ENCODE measurements at regions not wholly inside any gene's neighbourhood (a gene's known extent, or its start where the extent isn't known, plus 50 kb on each side); places are given as distances from the start of the nearest gene placed in this dataset.

GRCh38 chr3:168312984-168313383, 217.3 kb upstream of the GOLIM4 start:
- DNase-seq (ENCODE audit: insufficient read length) (no peak), FAIRE-seq (no peak)
- TF ChIP-seq POLR2AphosphoS5 (IDR thresholded peaks at IDR 0.05; ENCODE audit: low read depth, low read length) (no peak), TAF1 (IDR thresholded peaks at IDR 0.05; ENCODE audit: borderline replicate concordance, low read depth, low read length) (no peak), POLR2A (IDR thresholded peaks at IDR 0.05; ENCODE audit: low read depth, low read length) (no peak)

GRCh38 chr3:168307893-168308292, 212.2 kb upstream of the GOLIM4 start:
- no peak for FAIRE-seq
- no peak for TF ChIP-seq POLR2AphosphoS5 (IDR thresholded peaks at IDR 0.05; ENCODE audit: low read depth, low read length)
- TF ChIP-seq TAF1 (IDR thresholded peaks at IDR 0.05; ENCODE audit: borderline replicate concordance, low read depth, low read length): no peak
- TF ChIP-seq POLR2A (IDR thresholded peaks at IDR 0.05; ENCODE audit: low read depth, low read length): no peak

GRCh38 chr3:168295027-168295426, 199.3 kb upstream of the GOLIM4 start:
- no peak for DNase-seq (ENCODE audit: insufficient read length)
- TF ChIP-seq POLR2A (IDR thresholded peaks at IDR 0.05; ENCODE audit: low read depth, low read length) (no peak), TAF1 (IDR thresholded peaks at IDR 0.05; ENCODE audit: borderline replicate concordance, low read depth, low read length) (no peak), POLR2AphosphoS5 (IDR thresholded peaks at IDR 0.05; ENCODE audit: low read depth, low read length) (no peak)
- peak; percentile 56 for FAIRE-seq

More at GRCh38 chr3:168307893-168308292, 212.2 kb upstream of the GOLIM4 start:
- no peak for DNase-seq (ENCODE audit: insufficient read length)

GRCh38 chr3:168292296-168292695, 196.6 kb upstream of the GOLIM4 start:
- no peak for FAIRE-seq
- TF ChIP-seq POLR2AphosphoS5 (IDR thresholded peaks at IDR 0.05; ENCODE audit: low read depth, low read length): no peak
- no peak for TF ChIP-seq POLR2A (IDR thresholded peaks at IDR 0.05; ENCODE audit: low read depth, low read length)
- no peak for TF ChIP-seq TAF1 (IDR thresholded peaks at IDR 0.05; ENCODE audit: borderline replicate concordance, low read depth, low read length)

GRCh38 chr3:168289471-168290008, 193.8 kb upstream of the GOLIM4 start:
- DNase-seq (ENCODE audit: insufficient read length) (no peak), FAIRE-seq (peak; percentile 9)
- no peak for TF ChIP-seq TAF1 (IDR thresholded peaks at IDR 0.05; ENCODE audit: borderline replicate concordance, low read depth, low read length)
- no peak for TF ChIP-seq POLR2A (IDR thresholded peaks at IDR 0.05; ENCODE audit: low read depth, low read length)
- TF ChIP-seq POLR2AphosphoS5 (IDR thresholded peaks at IDR 0.05; ENCODE audit: low read depth, low read length): no peak

More at GRCh38 chr3:168292296-168292695, 196.6 kb upstream of the GOLIM4 start:
- DNase-seq (ENCODE audit: insufficient read length): no peak

GRCh38 chr3:168288511-168289401, 193.0 kb upstream of the GOLIM4 start:
- TF ChIP-seq POLR2A (IDR thresholded peaks at IDR 0.05; ENCODE audit: low read depth, low read length) (no peak), TAF1 (IDR thresholded peaks at IDR 0.05; ENCODE audit: borderline replicate concordance, low read depth, low read length) (no peak), POLR2AphosphoS5 (IDR thresholded peaks at IDR 0.05; ENCODE audit: low read depth, low read length) (no peak)
- no peak for FAIRE-seq
- DNase-seq (ENCODE audit: insufficient read length): no peak

- TF ChIP-seq POLR2A (IDR thresholded peaks at IDR 0.05; ENCODE audit: low read depth, low read length) (no peak), POLR2AphosphoS5 (IDR thresholded peaks at IDR 0.05; ENCODE audit: low read depth, low read length) (no peak)
- no peak for FAIRE-seq
- no peak for DNase-seq (ENCODE audit: insufficient read length)
Observed at GRCh38 chr3:168285506-168285905, 189.8 kb upstream of the GOLIM4 start.

- DNase-seq (ENCODE audit: insufficient read length): no peak
- no peak for FAIRE-seq
- TF ChIP-seq POLR2AphosphoS5 (IDR thresholded peaks at IDR 0.05; ENCODE audit: low read depth, low read length) (no peak), TAF1 (IDR thresholded peaks at IDR 0.05; ENCODE audit: borderline replicate concordance, low read depth, low read length) (no peak), POLR2A (IDR thresholded peaks at IDR 0.05; ENCODE audit: low read depth, low read length) (no peak)
Observed at GRCh38 chr3:168284728-168285127, 189.0 kb upstream of the GOLIM4 start.

- DNase-seq (ENCODE audit: insufficient read length) (no peak), FAIRE-seq (no peak)
- no peak for TF ChIP-seq POLR2AphosphoS5 (IDR thresholded peaks at IDR 0.05; ENCODE audit: low read depth, low read length)
- TF ChIP-seq POLR2A (IDR thresholded peaks at IDR 0.05; ENCODE audit: low read depth, low read length): no peak
- TF ChIP-seq TAF1 (IDR thresholded peaks at IDR 0.05; ENCODE audit: borderline replicate concordance, low read depth, low read length): no peak
Observed at GRCh38 chr3:168275662-168276061, 179.9 kb upstream of the GOLIM4 start.

- TF ChIP-seq TAF1 (IDR thresholded peaks at IDR 0.05; ENCODE audit: borderline replicate concordance, low read depth, low read length): no peak
- no peak for TF ChIP-seq POLR2A (IDR thresholded peaks at IDR 0.05; ENCODE audit: low read depth, low read length)
- TF ChIP-seq POLR2AphosphoS5 (IDR thresholded peaks at IDR 0.05; ENCODE audit: low read depth, low read length): no peak
- peak; percentile 76 for FAIRE-seq
- DNase-seq (ENCODE audit: insufficient read length): no peak
Observed at GRCh38 chr3:168273917-168274316, 178.2 kb upstream of the GOLIM4 start.

GRCh38 chr3:168273036-168273435, 177.3 kb upstream of the GOLIM4 start:
- FAIRE-seq (no peak), DNase-seq (ENCODE audit: insufficient read length) (no peak)
- no peak for TF ChIP-seq POLR2AphosphoS5 (IDR thresholded peaks at IDR 0.05; ENCODE audit: low read depth, low read length)
- no peak for TF ChIP-seq TAF1 (IDR thresholded peaks at IDR 0.05; ENCODE audit: borderline replicate concordance, low read depth, low read length)
- no peak for TF ChIP-seq POLR2A (IDR thresholded peaks at IDR 0.05; ENCODE audit: low read depth, low read length)
